IMR-90 (cell line): ENCODE measurements at regions not wholly inside any gene's neighbourhood (a gene's known extent, or its start where the extent isn't known, plus 50 kb on each side); places are given as distances from the start of the nearest gene placed in this dataset.

Source experiments
- ATAC-seq: fragments of 200-7000 bp; cut with Tn5 transposase; 2 replicates; pipeline ENCODE4 v1.9.1; 2020; ENCODE audit warnings: low read depth, mild to moderate bottlenecking, moderate library complexity
- BruUV-seq: library from RNA; stranded (reverse); fragments of 400-500 nt; replicated peaks from 2 replicates; lab custom pipeline; 2021; lab: Mats Ljungman, UMichigan
- CTCF ChIA-PET: fragments of 300-600 bp; formaldehyde crosslinking; extraction: SDS; loops from one replicate; lab custom pipeline; 2021; ENCODE audit warnings: antibody characterized with exemption; lab: Yijun Ruan, JAX
- POLR2A ChIA-PET: fragments of 300-600 bp; sonication (Branson Sonifier 250); formaldehyde crosslinking; loops from one replicate; lab custom pipeline; 2022; ENCODE audit warnings: antibody characterized with exemption; ENCODE audit not compliant: unreplicated experiment; lab: Charles Lee
- DNase-seq: peaks from one replicate; pipeline ENCODE4 v3.0.0; 2013
- H2AFZ ChIP-seq: replicated peaks from 2 replicates; pipeline ENCODE3; 2013; ENCODE audit warnings: low read length, mild to moderate bottlenecking; ENCODE audit not compliant: poor library complexity
- H2AK5ac ChIP-seq: 2 replicates; pipeline ENCODE4 v1.6.1; 2013; ENCODE audit warnings: low read depth, low read length, inconsistent platforms
- H2AK9ac ChIP-seq: replicated peaks from 2 replicates; pipeline ENCODE3; 2013; ENCODE audit warnings: mild to moderate bottlenecking, low read depth, low read length, moderate library complexity; ENCODE audit not compliant: poor library complexity
- H2BK120ac ChIP-seq: 2 replicates; pipeline ENCODE4 v1.6.1; 2013; ENCODE audit warnings: low read depth, low read length, inconsistent platforms
- H2BK15ac ChIP-seq: 3 replicates; pipeline ENCODE4 v1.6.1; 2013; ENCODE audit warnings: low read depth, low read length, inconsistent platforms
- H2BK20ac ChIP-seq: 2 replicates; pipeline ENCODE4 v1.6.1; 2013; ENCODE audit warnings: low read depth, mild to moderate bottlenecking, inconsistent platforms, low read length, moderate library complexity
- H2BK5ac ChIP-seq: 2 replicates; pipeline ENCODE4 v1.6.1; 2013; ENCODE audit warnings: mild to moderate bottlenecking, low read depth, low read length, inconsistent platforms; ENCODE audit not compliant: poor library complexity, severe bottlenecking
- H3K14ac ChIP-seq: replicated peaks from 2 replicates; pipeline ENCODE4 v1.6.1; 2013; ENCODE audit warnings: low read depth, low read length, inconsistent platforms
- H3K18ac ChIP-seq: 2 replicates; pipeline ENCODE4 v1.6.1; 2013; ENCODE audit warnings: low read depth, low read length, control low read depth
- H3K23ac ChIP-seq: 2 replicates; pipeline ENCODE4 v1.6.1; 2013; ENCODE audit warnings: low read depth, low read length, inconsistent platforms
- H3K27ac ChIP-seq: 2 replicates; pipeline ENCODE4 v1.5.1; 2013; ENCODE audit warnings: mild to moderate bottlenecking, control low read depth, low read length; ENCODE audit not compliant: insufficient read depth
- H3K27me3 ChIP-seq: 2 replicates; pipeline ENCODE4 v1.6.1; 2013; ENCODE audit warnings: low read length; ENCODE audit not compliant: control insufficient read depth, insufficient read depth
- H3K36me3 ChIP-seq: 2 replicates; pipeline ENCODE4 v1.6.1; 2013; ENCODE audit warnings: low read length, mixed read lengths; ENCODE audit not compliant: control insufficient read depth, insufficient read depth
- H3K4ac ChIP-seq: 2 replicates; pipeline ENCODE4 v1.6.1; 2013; ENCODE audit warnings: low read depth, low read length, inconsistent platforms
- H3K4me1 ChIP-seq: 2 replicates; pipeline ENCODE4 v1.6.1; 2013; ENCODE audit warnings: low read length, mixed read lengths; ENCODE audit not compliant: control insufficient read depth, insufficient read depth
- H3K4me2 ChIP-seq: 2 replicates; pipeline ENCODE4 v1.6.1; 2013; ENCODE audit warnings: low read depth, mild to moderate bottlenecking, control low read depth, low read length, moderate library complexity
- H3K4me3 ChIP-seq: 2 replicates; pipeline ENCODE4 v1.5.1; 2013; ENCODE audit warnings: low read depth, mild to moderate bottlenecking, control low read depth, low read length, moderate library complexity; ENCODE audit not compliant: insufficient read depth
- H3K56ac ChIP-seq: 2 replicates; pipeline ENCODE4 v1.6.1; 2013; ENCODE audit warnings: low read length, inconsistent platforms; ENCODE audit not compliant: insufficient read depth; ENCODE audit errors: extremely low read depth
- H3K79me1 ChIP-seq, 2 experiments: 2 replicates each; pipeline ENCODE4 v1.6.1; 2013; ENCODE audit warnings: low read length in 2 of 2, inconsistent platforms in 1 of 2, low read depth in 1 of 2
- H3K9ac ChIP-seq: 2 replicates; pipeline ENCODE4 v1.6.1; 2013; ENCODE audit warnings: low read depth, low read length, control low read depth
- H3K9me1 ChIP-seq: 2 replicates; pipeline ENCODE4 v1.6.1; 2013; ENCODE audit warnings: low read length, inconsistent platforms; ENCODE audit not compliant: insufficient read depth
- H3K9me3 ChIP-seq: 2 replicates; pipeline ENCODE4 v1.6.1; 2013; ENCODE audit warnings: low read length; ENCODE audit not compliant: control insufficient read depth, insufficient read depth
- H4K20me1 ChIP-seq: 2 replicates; pipeline ENCODE4 v1.6.1; 2013; ENCODE audit warnings: low read length, inconsistent platforms; ENCODE audit not compliant: insufficient read depth
- H4K5ac ChIP-seq: 2 replicates; pipeline ENCODE4 v1.6.1; 2013; ENCODE audit warnings: mild to moderate bottlenecking, low read depth, low read length, control low read depth
- H4K8ac ChIP-seq, 2 experiments: 2 replicates each; pipeline ENCODE4 v1.6.1; 2013; ENCODE audit warnings: low read depth in 2 of 2, low read length in 2 of 2, control low read depth in 1 of 2, inconsistent platforms in 1 of 2
- H4K91ac ChIP-seq: 2 replicates; pipeline ENCODE4 v1.6.1; 2013; ENCODE audit warnings: low read depth, low read length, inconsistent platforms; ENCODE audit not compliant: insufficient read depth
- CTCF ChIP-seq: conservative IDR thresholded peaks from 2 replicates; pipeline ENCODE4 v1.5.1; 2012; ENCODE audit warnings: mild to moderate bottlenecking, low read depth, low read length, improper control_type of control experiment
- WGBS, 2 experiments: methylation state at CpG; one replicate each; pipeline versions ENCODE4 v1.1.5 to v1.1.7; 2013; ENCODE audit warnings: missing lambda C conversion rate in 2 of 2; ENCODE audit not compliant: insufficient read length in 1 of 2; ENCODE audit errors: extremely low coverage in 2 of 2; 5-methylcytosine and 5-hydroxymethylcytosine counted together
- dilution Hi-C: fragments of 300-500 bp; cut with HindIII; formaldehyde crosslinking; loops from one replicate; pipeline ENCODE4 v1.14.3; 2018; ENCODE audit warnings: low sequenced_read_pairs; ENCODE audit not compliant: unreplicated experiment
- in situ Hi-C: fragments of 300-500 bp; cut with MboI; formaldehyde crosslinking; loops from 3 replicates; pipeline ENCODE4 v1.14.3; 2019; ENCODE audit warnings: low sequenced_read_pairs, inconsistent platforms, mixed read lengths
- intact Hi-C: fragments of 100-400 bp; cut with micrococcal nuclease; formaldehyde crosslinking; loops from 2 replicates; pipeline ENCODE4 v1.10.0; 2022

GRCh38 chr1:29648026-29648425 lies 411.7 kb downstream of the PTPRU start:
- Histone ChIP-seq H2AK9ac (no peak overlapping the region), H3K36me3 (no peaks in the 10 kb centered on the region), H3K9me1 (no peaks in the 10 kb centered on the region), H2AK5ac (no peak overlapping the region), H3K56ac (no peak overlapping the region), H3K27me3 (peaks cover 4% of the 10 kb centered on the region), H2BK15ac (no peak overlapping the region), H2AFZ (no peak overlapping the region), H3K18ac (no peak overlapping the region), H3K27ac (no peak overlapping the region), H3K4me2 (no peak overlapping the region), H4K20me1 (no peaks in the 10 kb centered on the region), H2BK20ac (no peak overlapping the region), H4K91ac (no peak overlapping the region), H2BK120ac (no peak overlapping the region), H3K9ac (no peak overlapping the region), H3K79me1 (no peaks in the 10 kb centered on the region), H3K23ac (no peak overlapping the region), H2BK5ac (no peak overlapping the region), H4K8ac (no peak overlapping the region), H3K4me3 (no peak overlapping the region), H3K4me1 (no peaks in the 10 kb centered on the region), H4K5ac (no peak overlapping the region), H3K4ac (no peak overlapping the region), H3K9me3 (no peaks in the 10 kb centered on the region), H3K14ac (no peak overlapping the region)
- ChIA-PET POLR2A (no interaction called here), CTCF (no interaction called here)
- ATAC-seq (no peak), DNase-seq (no peak)
- dilution Hi-C loops, result no loop called here
- no TSS peak for BruUV-seq
- in situ Hi-C loops, result no loop called here
- 53% methylated on average over 2 of the region's 4 CpGs; no CpG with 5 or more reads in 1 of the 2 experiments for WGBS, 2 experiments
- TF ChIP-seq CTCF, result no peak
- intact Hi-C loops, result no loop called here
